IgD-negative memory B cell (primary cell): ENCODE measurements at regions not wholly inside any gene's neighbourhood (a gene's known extent, or its start where the extent isn't known, plus 50 kb on each side); places are given as distances from the start of the nearest gene placed in this dataset.

Experiments
- H3K27ac Mint-ChIP-seq, 3 donors: one replicate each; pipeline ENCODE4 v1.8.0; 2020 to 2022; ENCODE audit warnings: mild to moderate bottlenecking in 3 of 3, mixed read lengths in 3 of 3, moderate library complexity in 1 of 3
- H3K27me3 Mint-ChIP-seq: one replicate; pipeline ENCODE4 v1.8.0; 2021; ENCODE audit warnings: mixed read lengths
- H3K36me3 Mint-ChIP-seq: one replicate; pipeline ENCODE4 v1.8.0; 2020; ENCODE audit warnings: mild to moderate bottlenecking, mixed read lengths
- H3K4me1 Mint-ChIP-seq, 3 donors: one replicate each; pipeline ENCODE4 v1.8.0; 2020 to 2022; ENCODE audit warnings: mixed read lengths in 3 of 3, mild to moderate bottlenecking in 1 of 3
- H3K4me3 Mint-ChIP-seq, 4 donors: one replicate each; pipeline ENCODE4 v1.8.0; 2020 to 2022; ENCODE audit warnings: mild to moderate bottlenecking in 4 of 4, mixed read lengths in 4 of 4, moderate library complexity in 3 of 4
- H3K9me3 Mint-ChIP-seq, 3 donors: one replicate each; pipeline ENCODE4 v1.8.0; 2020 to 2021; ENCODE audit warnings: mixed read lengths in 3 of 3, mild to moderate bottlenecking in 1 of 3

DNA sequence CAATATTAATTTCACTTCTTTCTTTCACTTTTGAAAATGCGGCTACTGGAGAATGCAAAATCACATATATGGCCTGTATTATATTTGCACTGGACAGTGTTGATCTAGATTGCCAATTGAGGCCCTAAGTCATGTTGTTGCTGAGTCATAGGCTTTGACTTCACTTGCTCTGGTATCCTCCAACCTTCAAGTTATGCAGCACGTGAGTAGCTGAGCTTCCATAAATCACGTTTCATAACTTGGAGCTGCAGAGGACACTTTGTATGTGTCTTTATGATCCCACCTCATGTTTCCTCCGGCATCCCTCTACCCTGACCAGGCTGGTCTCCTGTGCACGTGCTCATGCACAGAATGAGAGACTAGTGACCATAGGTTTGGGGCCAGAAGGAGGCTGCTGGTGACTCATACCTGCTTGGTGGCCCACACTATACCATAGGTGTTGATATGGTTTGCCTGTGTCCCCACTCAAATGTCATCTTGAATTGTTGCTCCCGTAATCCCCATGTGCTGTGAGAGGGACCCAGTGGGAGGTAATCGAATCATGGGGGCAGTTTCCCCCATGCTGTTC, 103.0 kb upstream of the TSPAN2 start:
- Mint-ChIP-seq H3K27me3 (peaks cover 5% of the 10 kb centered on the region), H3K27ac (no peak overlapping the region), H3K4me3 (no peak overlapping the region), H3K36me3 (no peaks in the 10 kb centered on the region), H3K9me3 (no peaks in the 10 kb centered on the region), H3K4me1 (peaks cover 0 to 2% (median 0%) of the 10 kb centered on the region in 3 donors)

DNA sequence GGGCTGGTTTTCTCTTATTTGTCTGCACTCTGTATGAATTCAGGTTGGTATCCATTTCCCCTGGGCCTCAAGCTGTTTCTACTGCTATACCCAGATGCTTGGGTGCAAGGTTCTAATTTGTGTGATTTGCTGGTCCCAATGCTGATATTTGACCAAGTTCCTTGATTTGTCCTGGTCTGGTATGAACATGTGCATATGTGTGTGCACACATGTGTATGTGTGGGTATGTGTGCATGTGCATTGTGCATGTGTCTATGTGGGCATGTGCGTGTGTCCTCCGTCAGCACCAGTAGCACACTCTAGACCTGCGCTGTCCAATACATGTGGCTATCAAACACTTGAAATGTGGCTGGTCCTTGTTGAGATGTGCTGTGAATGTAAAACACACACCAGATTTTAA, 102.4 kb upstream of the TSPAN2 start:
- no peak overlapping the region for H3K27ac Mint-ChIP-seq

DNA sequence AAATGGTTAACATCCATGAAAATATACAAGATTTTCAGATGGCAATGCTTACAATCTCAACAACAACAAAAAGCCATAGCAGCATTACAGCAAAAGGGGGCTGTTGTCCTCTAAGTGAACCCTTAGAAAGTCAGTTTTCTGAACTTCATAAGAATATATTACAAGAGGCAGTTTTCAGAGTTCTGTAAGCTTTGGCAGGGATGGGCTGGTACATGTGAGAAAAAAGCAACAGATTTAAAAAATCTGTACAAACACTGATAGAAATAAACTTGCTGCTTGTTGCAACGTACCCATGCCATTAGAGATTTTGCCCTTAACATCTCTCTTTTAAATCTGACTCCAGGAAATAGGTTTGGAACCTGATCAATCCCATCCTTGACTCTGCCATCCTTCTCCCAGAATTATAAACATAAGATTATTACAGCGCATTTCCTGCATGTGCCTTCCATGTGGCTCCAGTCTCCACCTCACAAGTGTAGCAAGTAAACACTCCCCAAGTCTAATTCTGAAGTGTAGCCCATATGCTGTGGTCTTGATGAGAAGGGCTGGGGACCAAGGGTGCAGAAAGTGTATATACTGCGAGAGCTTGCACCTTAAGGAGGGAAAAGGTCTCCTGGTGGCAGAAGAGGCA, 101.4 kb upstream of the TSPAN2 start:
- H3K27ac Mint-ChIP-seq: no peak overlapping the region
- H3K9me3 Mint-ChIP-seq: no peaks in the 10 kb centered on the region
- peaks cover 0 to 2% (median 0%) of the 10 kb centered on the region in 3 donors for H3K4me1 Mint-ChIP-seq
- H3K27me3 Mint-ChIP-seq: peaks cover 5% of the 10 kb centered on the region
- no peak overlapping the region for H3K4me3 Mint-ChIP-seq
- no peaks in the 10 kb centered on the region for H3K36me3 Mint-ChIP-seq

More for the DNA sequence above, 102.4 kb upstream of the TSPAN2 start:
- Mint-ChIP-seq H3K4me1 (peaks cover 0 to 2% (median 0%) of the 10 kb centered on the region in 3 donors), H3K9me3 (no peaks in the 10 kb centered on the region), H3K4me3 (no peak overlapping the region), H3K27me3 (peaks cover 5% of the 10 kb centered on the region), H3K36me3 (no peaks in the 10 kb centered on the region)

DNA sequence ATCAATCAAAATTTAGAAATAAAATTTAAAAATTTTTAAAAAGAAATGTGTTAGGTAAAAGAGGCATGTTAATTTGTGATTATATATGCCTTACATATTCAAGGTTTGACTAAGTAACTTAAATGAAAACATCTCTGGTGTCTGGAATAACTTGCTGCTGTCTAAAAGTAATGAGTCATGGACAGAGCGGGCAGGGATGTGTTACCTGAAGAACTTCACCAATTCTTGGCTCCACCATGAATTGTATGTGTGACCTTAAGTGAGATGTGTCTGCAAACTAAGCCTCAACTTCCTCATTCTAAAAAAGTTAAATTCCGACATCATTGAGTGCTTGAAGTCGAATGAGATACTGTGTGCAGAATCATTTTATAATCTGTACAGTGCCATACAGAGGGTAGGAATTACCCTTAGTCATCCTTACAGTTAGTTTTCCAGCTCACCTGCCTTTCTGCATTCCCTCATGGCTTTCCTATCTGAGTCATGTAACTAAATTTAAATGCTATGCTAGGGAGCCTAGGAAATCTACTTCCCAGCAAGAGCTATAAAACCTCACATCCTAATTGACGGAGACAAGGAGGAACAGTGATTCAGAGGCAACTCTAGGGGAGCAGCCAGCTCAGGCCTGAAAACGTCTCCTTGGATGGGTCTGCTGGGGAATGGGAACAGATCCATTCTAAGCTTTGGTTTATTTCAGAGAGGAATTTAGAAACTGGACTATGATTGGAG, 100.7 kb upstream of the TSPAN2 start:
- Mint-ChIP-seq H3K36me3 (no peaks in the 10 kb centered on the region), H3K27ac (no peak overlapping the region), H3K9me3 (no peaks in the 10 kb centered on the region), H3K4me1 (peaks cover 0 to 3% (median 2%) of the 10 kb centered on the region in 3 donors), H3K4me3 (no peak overlapping the region), H3K27me3 (peaks cover 5% of the 10 kb centered on the region)

DNA sequence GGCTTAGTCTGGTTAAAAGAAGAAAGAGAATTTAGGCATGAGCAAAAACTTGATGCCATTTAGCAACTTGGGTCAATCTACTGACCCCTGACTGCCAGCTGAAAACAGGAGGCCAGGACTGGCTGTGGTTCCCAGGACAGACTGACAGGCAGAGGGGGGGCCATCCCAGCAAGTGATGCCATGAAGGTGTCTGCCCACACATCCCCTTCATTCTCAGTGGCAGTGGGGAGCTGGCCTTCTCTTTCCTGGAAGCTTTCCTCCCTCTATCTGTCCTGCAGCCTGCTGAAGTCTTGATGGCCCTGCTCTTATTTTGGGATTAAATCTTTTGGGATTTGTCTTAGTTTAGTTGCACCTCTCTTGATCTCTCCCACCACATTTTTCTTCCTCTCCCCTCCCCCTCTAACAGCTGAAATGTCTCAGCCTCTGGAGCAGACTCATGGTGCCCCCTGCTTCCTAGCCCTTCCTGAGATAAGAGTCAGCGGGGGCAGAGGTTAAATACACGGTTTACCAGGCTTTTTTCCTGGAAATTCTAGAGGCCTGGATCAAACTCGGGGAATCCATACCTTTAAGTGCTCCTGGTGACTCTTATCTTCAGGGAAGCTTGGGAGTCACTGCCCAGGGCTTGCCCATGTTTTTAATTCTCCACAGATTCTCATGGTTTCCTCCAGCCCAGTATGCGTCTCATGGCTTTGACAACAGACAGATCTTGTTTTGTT, 99.5 kb upstream of the TSPAN2 start:
- peak overlapping the region in 1 of 4 donors; percentile 33 for H3K4me3 Mint-ChIP-seq
- no peak overlapping the region for H3K27ac Mint-ChIP-seq
- H3K36me3 Mint-ChIP-seq: no peaks in the 10 kb centered on the region
- H3K27me3 Mint-ChIP-seq: peaks cover under 1% of the 10 kb centered on the region
- H3K4me1 Mint-ChIP-seq: peaks cover 0 to 5% (median 2%) of the 10 kb centered on the region in 3 donors
- H3K9me3 Mint-ChIP-seq: no peaks in the 10 kb centered on the region

DNA sequence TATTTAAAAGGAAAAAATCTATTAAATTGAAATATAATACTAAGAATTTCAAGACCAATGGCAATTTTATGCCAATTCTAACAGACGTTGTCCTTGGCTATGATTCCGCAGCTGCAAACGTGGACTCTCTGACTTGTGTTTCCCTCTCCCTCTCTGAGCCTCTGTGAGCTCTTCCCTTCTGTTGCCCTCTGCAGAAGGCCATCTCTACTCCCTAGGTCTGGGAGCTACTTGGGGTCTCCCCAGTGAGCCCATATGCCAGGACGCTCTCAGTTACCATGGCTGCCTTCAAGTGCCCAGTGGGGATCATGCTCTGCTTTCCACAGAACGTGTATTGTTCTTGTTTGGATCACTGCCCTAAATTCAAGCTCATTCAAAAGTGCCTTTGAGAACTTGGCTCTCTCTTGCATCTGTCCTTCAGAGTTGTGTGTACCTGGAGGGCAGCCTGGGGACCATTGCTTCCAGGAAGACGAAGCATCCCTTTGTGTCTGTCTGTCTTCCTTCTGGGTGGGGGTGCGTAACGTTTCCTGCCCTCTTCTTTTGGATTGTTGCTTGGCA, 97.5 kb upstream of the TSPAN2 start:
- Mint-ChIP-seq H3K27ac (no peak overlapping the region), H3K4me1 (peaks cover 0 to 5% (median 2%) of the 10 kb centered on the region in 3 donors), H3K4me3 (no peak overlapping the region), H3K27me3 (no peaks in the 10 kb centered on the region), H3K9me3 (no peaks in the 10 kb centered on the region), H3K36me3 (no peaks in the 10 kb centered on the region)

DNA sequence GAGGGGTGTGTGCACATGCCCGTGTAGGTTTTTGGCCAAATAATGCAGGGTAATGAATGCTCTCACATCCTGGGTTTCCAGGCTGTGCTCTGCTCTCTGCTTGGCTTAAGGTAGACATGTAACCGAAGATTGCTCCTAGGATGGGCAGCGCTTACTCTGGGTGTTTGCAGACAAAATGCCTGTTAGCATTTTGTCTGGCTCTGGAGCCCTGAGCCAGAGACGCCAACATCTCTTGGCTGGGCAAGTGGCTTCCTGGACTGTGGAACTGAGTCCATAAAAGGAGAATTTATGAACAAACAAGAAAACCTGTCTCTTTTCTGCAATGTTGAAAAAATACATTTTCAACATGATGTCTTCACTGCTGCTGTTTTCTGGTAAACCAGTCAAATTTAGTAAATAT, 96.0 kb upstream of the TSPAN2 start:
- H3K9me3 Mint-ChIP-seq: no peaks in the 10 kb centered on the region
- H3K27me3 Mint-ChIP-seq: no peaks in the 10 kb centered on the region
- no peaks in the 10 kb centered on the region for H3K36me3 Mint-ChIP-seq
- no peak overlapping the region for H3K4me3 Mint-ChIP-seq
- peaks cover 0 to 5% (median 2%) of the 10 kb centered on the region in 3 donors for H3K4me1 Mint-ChIP-seq
- no peak overlapping the region for H3K27ac Mint-ChIP-seq

DNA sequence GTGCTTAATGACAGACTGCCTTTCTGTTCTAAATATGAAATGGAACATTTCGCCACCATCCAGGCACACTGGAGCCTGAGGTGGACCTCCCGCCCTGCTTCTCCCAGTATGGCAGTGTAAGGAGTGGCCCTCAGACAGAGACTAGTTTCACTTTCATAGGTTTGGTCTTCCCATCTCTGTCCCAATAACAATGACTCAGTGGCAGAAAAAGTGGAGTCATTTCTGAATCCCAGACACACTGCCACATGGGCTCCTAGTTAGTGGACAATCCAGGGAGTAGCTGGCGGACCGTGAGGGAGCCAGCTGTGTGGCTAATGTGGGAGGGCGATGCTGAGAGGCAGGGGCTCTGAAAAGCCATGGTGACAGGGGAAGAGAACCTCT, 95.6 kb upstream of the TSPAN2 start:
- peak overlapping the region in 2 of 4 donors; percentile 2 to 35 for H3K4me3 Mint-ChIP-seq
- no peaks in the 10 kb centered on the region for H3K27me3 Mint-ChIP-seq
- no peak overlapping the region for H3K27ac Mint-ChIP-seq
- peaks cover 0 to 5% (median 2%) of the 10 kb centered on the region in 3 donors for H3K4me1 Mint-ChIP-seq
- H3K36me3 Mint-ChIP-seq: no peaks in the 10 kb centered on the region
- H3K9me3 Mint-ChIP-seq: no peaks in the 10 kb centered on the region

DNA sequence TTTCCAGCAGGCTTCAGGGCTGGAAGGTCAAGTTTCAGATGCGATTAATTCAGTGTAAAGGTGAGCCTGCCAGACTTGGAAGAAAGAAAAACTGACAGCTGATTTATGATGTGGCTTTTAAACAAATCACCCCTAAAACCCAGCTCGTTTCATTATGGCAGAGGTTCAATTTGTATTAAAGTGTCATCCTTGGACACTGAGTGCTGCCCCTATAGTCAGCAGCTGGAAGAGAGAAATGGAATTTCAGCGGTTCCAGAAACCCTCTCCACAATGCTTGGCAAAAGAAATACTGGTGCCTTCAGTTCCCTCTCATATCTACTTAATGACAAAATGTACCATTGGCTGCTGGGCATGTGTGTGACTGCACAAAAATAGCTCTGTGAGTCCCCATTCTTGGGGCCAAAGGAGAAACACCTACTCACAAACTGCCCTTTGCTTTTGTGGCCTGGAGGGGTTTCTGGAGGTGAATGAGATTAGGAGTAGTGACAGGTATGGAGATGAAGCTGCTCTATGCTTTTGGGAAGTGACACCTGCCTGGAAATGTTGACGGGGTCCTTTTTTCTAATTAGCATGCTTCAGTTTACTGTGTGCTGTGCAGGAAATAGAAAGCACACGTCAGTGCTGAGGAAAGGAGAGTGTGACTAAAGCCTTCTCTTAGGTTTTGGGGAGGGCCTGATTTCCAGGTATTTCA, 95.1 kb upstream of the TSPAN2 start:
- Mint-ChIP-seq H3K4me1 (peaks cover 0 to 5% (median 0%) of the 10 kb centered on the region in 3 donors), H3K9me3 (no peaks in the 10 kb centered on the region), H3K4me3 (no peak overlapping the region), H3K27me3 (no peaks in the 10 kb centered on the region), H3K27ac (no peak overlapping the region), H3K36me3 (no peaks in the 10 kb centered on the region)

DNA sequence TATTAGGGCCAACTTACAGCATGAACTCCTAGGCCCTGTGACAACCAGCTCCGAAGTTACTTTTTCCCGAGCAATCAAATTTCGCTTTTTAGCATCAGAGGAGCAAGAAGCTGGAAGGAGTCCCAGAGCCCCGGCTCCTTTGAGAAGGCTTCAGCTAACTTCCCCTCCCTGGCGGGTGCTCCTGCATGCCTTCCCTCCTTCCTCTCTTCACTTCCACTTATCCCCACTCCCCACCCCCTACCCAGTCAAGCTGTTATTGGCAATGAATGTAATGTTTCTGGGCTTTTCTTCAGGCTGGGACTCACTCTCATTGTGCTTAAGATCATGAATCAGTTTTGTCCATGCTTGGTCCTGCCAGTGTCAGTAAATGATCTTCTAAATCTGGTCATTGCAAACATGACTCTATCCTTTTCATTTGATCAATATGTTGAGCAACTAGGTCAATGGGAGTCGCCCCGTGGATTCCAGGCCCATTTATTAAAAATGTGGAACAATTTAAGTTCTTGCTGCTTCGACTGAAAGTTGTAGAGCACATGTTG, 94.5 kb upstream of the TSPAN2 start:
- peaks cover 2% of the 10 kb centered on the region for H3K27me3 Mint-ChIP-seq
- H3K4me1 Mint-ChIP-seq: peaks cover 0 to 5% (median 0%) of the 10 kb centered on the region in 3 donors
- H3K27ac Mint-ChIP-seq: no peak overlapping the region
- H3K9me3 Mint-ChIP-seq: no peaks in the 10 kb centered on the region
- no peak overlapping the region for H3K4me3 Mint-ChIP-seq
- no peaks in the 10 kb centered on the region for H3K36me3 Mint-ChIP-seq

DNA sequence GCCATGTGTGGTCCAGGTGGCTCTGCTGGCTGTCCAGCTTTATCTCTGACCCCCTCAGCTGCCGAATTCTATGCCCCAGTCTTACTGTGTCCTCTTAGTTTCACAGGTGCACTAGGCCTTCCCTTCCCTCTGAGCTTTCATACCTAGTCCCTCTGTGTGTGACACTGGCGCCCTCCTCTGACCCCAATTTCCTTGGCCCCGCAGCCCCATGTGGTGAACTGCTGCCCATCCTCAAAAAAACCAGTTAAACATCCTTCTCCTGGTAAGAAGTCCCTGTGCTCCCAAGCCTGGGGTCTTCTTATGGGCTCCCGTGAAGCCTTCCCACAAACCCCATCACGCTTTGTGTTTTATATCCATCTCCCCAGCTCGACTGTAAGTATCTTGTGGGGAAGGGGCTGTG, 93.9 kb upstream of the TSPAN2 start:
- no peaks in the 10 kb centered on the region for H3K9me3 Mint-ChIP-seq
- H3K36me3 Mint-ChIP-seq: no peaks in the 10 kb centered on the region

DNA sequence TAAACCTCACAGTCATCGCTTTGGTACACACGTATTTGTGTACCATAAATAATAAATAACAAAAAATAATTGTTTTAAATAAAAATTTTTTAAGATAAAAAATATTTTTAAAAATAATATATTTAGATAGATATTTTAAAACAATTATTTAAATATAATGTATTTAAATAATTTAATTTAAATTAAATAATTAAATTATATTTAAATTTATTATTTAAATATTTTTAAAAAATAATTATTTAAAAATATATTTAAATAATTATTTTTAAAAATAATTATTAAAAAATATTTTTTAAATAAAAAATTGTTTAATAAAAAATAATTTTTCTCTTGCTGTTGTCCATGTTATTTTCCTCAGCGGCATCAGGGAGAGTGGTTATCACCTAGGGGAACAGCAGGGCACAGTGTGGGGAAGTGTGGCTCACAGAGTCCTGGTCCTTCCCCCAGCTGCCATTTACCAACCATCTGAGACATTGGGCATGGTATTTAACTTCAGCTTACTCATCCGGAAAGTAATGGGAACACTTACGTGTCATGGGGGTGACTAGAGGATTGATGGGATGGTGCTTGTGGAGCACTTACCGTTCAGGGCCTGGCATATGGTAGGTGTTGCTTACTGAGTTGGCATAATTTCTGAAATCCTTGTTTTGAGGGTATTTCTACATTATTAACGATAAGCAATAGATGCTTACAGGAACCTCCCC, 92.9 kb upstream of the TSPAN2 start:
- Mint-ChIP-seq H3K27ac (no peak overlapping the region), H3K36me3 (no peaks in the 10 kb centered on the region), H3K4me3 (no peak overlapping the region), H3K4me1 (peaks cover 0 to 5% (median 0%) of the 10 kb centered on the region in 3 donors), H3K27me3 (peaks cover 4% of the 10 kb centered on the region), H3K9me3 (no peaks in the 10 kb centered on the region)

More for the DNA sequence above, 93.9 kb upstream of the TSPAN2 start:
- H3K4me3 Mint-ChIP-seq: no peak overlapping the region
- H3K4me1 Mint-ChIP-seq: peaks cover 0 to 5% (median 0%) of the 10 kb centered on the region in 3 donors
- no peak overlapping the region for H3K27ac Mint-ChIP-seq
- H3K27me3 Mint-ChIP-seq: peaks cover 4% of the 10 kb centered on the region

DNA sequence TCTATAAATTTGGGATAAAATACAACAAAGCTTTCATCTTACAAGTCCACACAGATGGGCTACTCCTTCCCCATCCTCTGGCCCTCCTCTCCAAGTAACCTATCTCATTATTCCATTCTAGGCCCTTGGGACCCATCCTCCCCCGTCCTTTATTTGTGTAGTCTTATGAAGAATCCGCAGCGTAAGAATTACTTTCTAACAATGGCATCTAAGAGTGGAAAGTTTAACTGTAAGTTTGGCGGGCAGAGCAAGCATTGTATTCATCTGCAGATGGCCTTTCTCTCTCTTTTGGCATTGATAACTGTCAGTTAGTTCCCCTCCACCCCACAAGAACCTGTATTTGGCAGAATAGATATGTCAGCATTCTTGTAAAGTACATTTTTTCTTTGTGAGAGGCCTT, 91.9 kb upstream of the TSPAN2 start:
- no peak overlapping the region for H3K27ac Mint-ChIP-seq
- peaks cover 7% of the 10 kb centered on the region for H3K27me3 Mint-ChIP-seq
- no peaks in the 10 kb centered on the region for H3K36me3 Mint-ChIP-seq
- H3K4me1 Mint-ChIP-seq: peaks cover 0 to 5% (median 0%) of the 10 kb centered on the region in 3 donors
- no peak overlapping the region for H3K4me3 Mint-ChIP-seq
- no peaks in the 10 kb centered on the region for H3K9me3 Mint-ChIP-seq
